Gastroesophageal sphincter (tissue), 4 donors: ENCODE measurements at regions not wholly inside any gene's neighbourhood (a gene's known extent, or its start where the extent isn't known, plus 50 kb on each side); places are given as distances from the start of the nearest gene placed in this dataset.

Experiments
- ATAC-seq: fragments of 150-250 bp; one replicate; pipeline ENCODE4 v1.9.1; 2016; ENCODE audit warnings: mild to moderate bottlenecking, moderate library complexity
- H3K27ac ChIP-seq, 4 donors: fragments of 200-600 bp; sonication (generic) in 3 of 4; 1 replicate in 3 of 4; 2 replicates in 1 of 4; pipeline ENCODE4 v1.5.1; 2016 to 2019
- H3K27me3 ChIP-seq: fragments of 200-600 bp; sonication (generic); one replicate; pipeline ENCODE4 v1.5.1; 2019
- H3K36me3 ChIP-seq, 2 donors: fragments of 200-600 bp; sonication (generic); one replicate each; pipeline ENCODE4 v1.5.1; 2019; ENCODE audit warnings: control low read depth in 1 of 2
- H3K4me1 ChIP-seq, 3 donors: fragments of 200-600 bp; sonication (generic); 1 replicate in 2 of 3; 2 replicates in 1 of 3; pipeline ENCODE4 v1.5.1; 2016 to 2019; ENCODE audit warnings: control low read depth in 2 of 3
- H3K4me3 ChIP-seq, 2 donors: fragments of 200-600 bp; sonication (generic); one replicate each; pipeline ENCODE4 v1.5.1; 2019; ENCODE audit warnings: mild to moderate bottlenecking in 1 of 2, moderate library complexity in 1 of 2
- H3K9me3 ChIP-seq, 3 donors: fragments of 200-600 bp; sonication (generic); one replicate each; pipeline ENCODE4 v1.5.1; 2017 to 2019; ENCODE audit warnings: control low read depth in 2 of 3
- CTCF ChIP-seq, 4 experiments: fragments of 200-600 bp in 2 of 4; fragments of 450-650 bp in 2 of 4; sonication (generic) in 1 of 4; IDR thresholded peaks; one replicate each; pipeline ENCODE4 v1.5.1; 2017 to 2019; ENCODE audit warnings: antibody characterized with exemption in 4 of 4, mild to moderate bottlenecking in 2 of 4, moderate library complexity in 2 of 4
- EP300 ChIP-seq: sonication (generic); formaldehyde crosslinking; IDR thresholded peaks from one replicate; pipeline ENCODE4 v1.6.1; 2017; ENCODE audit warnings: antibody characterized with exemption, mild to moderate bottlenecking
- POLR2A ChIP-seq, 2 donors: fragments of 450-650 bp; IDR thresholded peaks; one replicate each; pipeline ENCODE4 v1.6.1; 2017; ENCODE audit warnings: antibody characterized with exemption in 2 of 2, mild to moderate bottlenecking in 2 of 2, moderate library complexity in 1 of 2
- POLR2AphosphoS5 ChIP-seq: sonication (generic); formaldehyde crosslinking; IDR thresholded peaks from one replicate; pipeline ENCODE4 v1.6.1; 2017; ENCODE audit warnings: antibody characterized with exemption
- WGBS, 2 donors: methylation state at CpG; one replicate each; pipeline ENCODE4 v1.1.5; 2018; ENCODE audit warnings: low coverage in 1 of 2; 5-methylcytosine and 5-hydroxymethylcytosine counted together

GRCh38 chr10:3620818-3621217 is 164.2 kb downstream of the KLF6 start:
- WGBS, 2 donors: 71 to 81% methylated on average over 2 of the region's 2 CpGs
- Histone ChIP-seq H3K4me3 (no peak overlapping the region), H3K4me1 (peaks cover 0 to 30% (median 8%) of the 10 kb centered on the region in 3 donors), H3K36me3 (no peaks in the 10 kb centered on the region), H3K27ac (no peak overlapping the region), H3K27me3 (no peaks in the 10 kb centered on the region), H3K9me3 (peaks cover 0 to 7% (median 0%) of the 10 kb centered on the region in 3 donors)
- TF ChIP-seq POLR2A (IDR thresholded peaks at IDR 0.05): no peak
- TF ChIP-seq CTCF (IDR thresholded peaks at IDR 0.05): no peak
- no peak for TF ChIP-seq POLR2AphosphoS5
- no peak for TF ChIP-seq EP300
- ATAC-seq: no peak

- no peak for TF ChIP-seq CTCF (IDR thresholded peaks at IDR 0.05)
- no peak for TF ChIP-seq POLR2A (IDR thresholded peaks at IDR 0.05)
- H3K4me3 ChIP-seq: no peak overlapping the region
- peaks cover 0 to 7% (median 0%) of the 10 kb centered on the region in 3 donors for H3K9me3 ChIP-seq
- H3K36me3 ChIP-seq: no peaks in the 10 kb centered on the region
- ATAC-seq: no peak
- H3K27ac ChIP-seq: no peak overlapping the region
- WGBS, 2 donors: 79 to 82% methylated on average over 2 of the region's 2 CpGs
- H3K27me3 ChIP-seq: no peaks in the 10 kb centered on the region
- H3K4me1 ChIP-seq: peaks cover 0 to 14% (median 8%) of the 10 kb centered on the region in 3 donors
Observed at GRCh38 chr10:3619241-3619640, 165.8 kb downstream of the KLF6 start.

- H3K27me3 ChIP-seq: no peaks in the 10 kb centered on the region
- no peak for ATAC-seq
- TF ChIP-seq POLR2A (IDR thresholded peaks at IDR 0.05) (no peak), EP300 (no peak), POLR2AphosphoS5 (no peak), CTCF (IDR thresholded peaks at IDR 0.05) (no peak)
Observed at GRCh38 chr10:3616880-3617279, 168.1 kb downstream of the KLF6 start.

GRCh38 chr10:3613318-3613717 is 171.7 kb downstream of the KLF6 start:
- H3K9me3 ChIP-seq: peaks cover 0 to 26% (median 0%) of the 10 kb centered on the region in 3 donors
- no peaks in the 10 kb centered on the region for H3K27me3 ChIP-seq
- WGBS, 2 donors: 63 to 67% methylated on average over 1 of the region's 1 CpG
- TF ChIP-seq POLR2AphosphoS5 (no peak), CTCF (IDR thresholded peaks at IDR 0.05) (no peak), EP300 (no peak), POLR2A (IDR thresholded peaks at IDR 0.05) (no peak)
- H3K36me3 ChIP-seq: no peaks in the 10 kb centered on the region
- H3K4me3 ChIP-seq: no peak overlapping the region
- H3K4me1 ChIP-seq: no peaks in the 10 kb centered on the region
- no peak overlapping the region for H3K27ac ChIP-seq
- no peak for ATAC-seq

More at GRCh38 chr10:3616880-3617279, 168.1 kb downstream of the KLF6 start:
- Histone ChIP-seq H3K4me1 (no peaks in the 10 kb centered on the region), H3K36me3 (no peaks in the 10 kb centered on the region), H3K27ac (no peak overlapping the region), H3K4me3 (no peak overlapping the region), H3K9me3 (peaks cover 0 to 15% (median 0%) of the 10 kb centered on the region in 3 donors)

- H3K4me3 ChIP-seq: no peak overlapping the region
- TF ChIP-seq CTCF (IDR thresholded peaks at IDR 0.05): no peak
- TF ChIP-seq EP300: no peak
- TF ChIP-seq POLR2A (IDR thresholded peaks at IDR 0.05): no peak
- TF ChIP-seq POLR2AphosphoS5: no peak
- no peak for ATAC-seq
- H3K4me1 ChIP-seq: no peaks in the 10 kb centered on the region
- WGBS, 2 donors: 90 to 100% methylated on average over 1 to 3 of the region's 3 CpGs
- no peaks in the 10 kb centered on the region for H3K27me3 ChIP-seq
- H3K36me3 ChIP-seq: no peaks in the 10 kb centered on the region
- H3K9me3 ChIP-seq: peaks cover 0 to 36% (median 0%) of the 10 kb centered on the region in 3 donors
- no peak overlapping the region for H3K27ac ChIP-seq
Observed at GRCh38 chr10:3612183-3613001, 172.6 kb downstream of the KLF6 start.
